ENCODE measurements at regions not wholly inside any gene's neighbourhood (a gene's known extent, or its start where the extent isn't known, plus 50 kb on each side); places are given as distances from the start of the nearest gene placed in this dataset.

DNA sequence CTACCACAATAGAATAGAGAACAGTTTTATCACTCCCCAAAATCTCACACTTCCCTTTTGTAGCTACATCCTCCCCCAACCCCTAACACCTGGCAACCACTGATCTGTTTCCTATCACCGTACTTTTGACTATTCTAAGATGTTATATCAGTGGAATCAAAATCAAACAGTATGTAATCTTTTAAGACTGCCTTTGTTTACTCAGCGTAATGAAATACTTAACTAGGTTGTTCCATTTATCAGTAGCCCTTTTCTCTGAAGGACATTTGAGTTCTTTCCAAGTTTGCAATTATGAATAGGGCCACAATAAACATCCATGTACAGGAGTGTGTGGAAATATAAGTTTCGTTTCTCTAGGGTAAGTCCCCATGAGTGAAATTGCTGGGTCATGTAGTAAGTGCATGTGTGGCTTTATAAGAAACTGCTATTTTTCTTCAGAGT, 372.3 kb downstream of the SV2B start:
- Mint-ChIP-seq H3K4me3 (no peak overlapping the region), H3K9me3 (no peaks in the 10 kb centered on the region), H3K36me3 (ENCODE audit: low read depth) (no peaks in the 10 kb centered on the region), H3K27ac (no peak overlapping the region), H3K4me1 (ENCODE audit: low read depth) (peaks cover 11% of the 10 kb centered on the region; the same call in 1 of the 2 replicates), H3K27me3 (ENCODE audit: insufficient read depth) (peaks cover 6% of the 10 kb centered on the region)
- no peak for DNase-seq
- TF ChIP-seq CTCF (IDR thresholded peaks at IDR 0.05), result no peak

GRCh38 chr15:91473894-91474545, 374.0 kb downstream of the SV2B start:
- no peak for DNase-seq
- Mint-ChIP-seq H3K4me3 (no peak overlapping the region), H3K9me3 (no peaks in the 10 kb centered on the region), H3K27me3 (ENCODE audit: insufficient read depth) (peaks cover 2% of the 10 kb centered on the region; the same call in 1 of the 2 replicates), H3K36me3 (ENCODE audit: low read depth) (no peaks in the 10 kb centered on the region), H3K4me1 (ENCODE audit: low read depth) (peaks cover 11% of the 10 kb centered on the region; the same call in 1 of the 2 replicates), H3K27ac (no peak overlapping the region)
- no peak for TF ChIP-seq CTCF (IDR thresholded peaks at IDR 0.05)

GRCh38 chr15:91476861-91477260, 376.6 kb upstream of the SLCO3A1 start:
- Mint-ChIP-seq H3K4me3 (no peak overlapping the region), H3K27ac (no peak overlapping the region), H3K4me1 (ENCODE audit: low read depth) (peaks cover 4% of the 10 kb centered on the region; the same call in 1 of the 2 replicates), H3K36me3 (ENCODE audit: low read depth) (no peaks in the 10 kb centered on the region), H3K27me3 (ENCODE audit: insufficient read depth) (peaks cover 2% of the 10 kb centered on the region; the same call in 1 of the 2 replicates), H3K9me3 (no peaks in the 10 kb centered on the region)
- TF ChIP-seq CTCF (IDR thresholded peaks at IDR 0.05), result no peak
- DNase-seq, result no peak

- peaks cover 4% of the 10 kb centered on the region; the same call in 1 of the 2 replicates for H3K27me3 Mint-ChIP-seq (ENCODE audit: insufficient read depth)
- H3K4me3 Mint-ChIP-seq, result no peak overlapping the region
- H3K27ac Mint-ChIP-seq, result no peak overlapping the region
- H3K9me3 Mint-ChIP-seq, result no peaks in the 10 kb centered on the region
- peaks cover 4% of the 10 kb centered on the region; the same call in 1 of the 2 replicates for H3K4me1 Mint-ChIP-seq (ENCODE audit: low read depth)
- no peak for TF ChIP-seq CTCF (IDR thresholded peaks at IDR 0.05)
- no peaks in the 10 kb centered on the region for H3K36me3 Mint-ChIP-seq (ENCODE audit: low read depth)
- no peak for DNase-seq
Measured at GRCh38 chr15:91478717-91479191, 374.8 kb upstream of the SLCO3A1 start.

GRCh38 chr15:91480426-91480825, 373.1 kb upstream of the SLCO3A1 start:
- no peaks in the 10 kb centered on the region for H3K9me3 Mint-ChIP-seq
- H3K27me3 Mint-ChIP-seq (ENCODE audit: insufficient read depth), result peaks cover 10% of the 10 kb centered on the region
- no peak for DNase-seq
- H3K27ac Mint-ChIP-seq, result no peak overlapping the region
- H3K4me1 Mint-ChIP-seq (ENCODE audit: low read depth), result peaks cover 4% of the 10 kb centered on the region; the same call in 1 of the 2 replicates
- no peaks in the 10 kb centered on the region for H3K36me3 Mint-ChIP-seq (ENCODE audit: low read depth)
- TF ChIP-seq CTCF (IDR thresholded peaks at IDR 0.05), result no peak
- no peak overlapping the region for H3K4me3 Mint-ChIP-seq

Data from HFFc6 (cell line).